ENCODE measurements at regions not wholly inside any gene's neighbourhood (a gene's known extent, or its start where the extent isn't known, plus 50 kb on each side); places are given as distances from the start of the nearest gene placed in this dataset.

DNA sequence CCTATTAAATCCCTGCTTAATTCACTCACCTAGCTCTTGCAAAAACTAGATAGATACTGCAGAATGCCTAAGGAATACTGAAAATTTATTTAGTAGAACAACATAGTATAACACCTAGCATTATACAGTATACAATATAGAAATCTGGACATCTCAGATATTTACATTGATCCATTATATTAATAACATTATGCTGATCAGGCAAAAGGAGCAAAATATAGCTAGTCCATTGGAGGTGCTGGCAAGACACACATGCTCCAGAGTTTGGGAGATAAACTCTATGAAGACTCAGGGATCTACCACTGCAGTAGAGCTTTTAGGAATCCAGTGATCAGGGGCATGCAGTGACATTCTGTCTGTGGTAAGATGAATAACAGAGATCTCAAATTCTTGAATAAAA is 357.6 kb downstream of the TBC1D4 start:
- no peak for DNase-seq

GRCh38 chr13:75123428-75123827 is 358.5 kb downstream of the TBC1D4 start:
- DNase-seq = no peak

- DNase-seq = no peak
Observed at GRCh38 chr13:75120085-75120484, 361.9 kb downstream of the TBC1D4 start.

DNA sequence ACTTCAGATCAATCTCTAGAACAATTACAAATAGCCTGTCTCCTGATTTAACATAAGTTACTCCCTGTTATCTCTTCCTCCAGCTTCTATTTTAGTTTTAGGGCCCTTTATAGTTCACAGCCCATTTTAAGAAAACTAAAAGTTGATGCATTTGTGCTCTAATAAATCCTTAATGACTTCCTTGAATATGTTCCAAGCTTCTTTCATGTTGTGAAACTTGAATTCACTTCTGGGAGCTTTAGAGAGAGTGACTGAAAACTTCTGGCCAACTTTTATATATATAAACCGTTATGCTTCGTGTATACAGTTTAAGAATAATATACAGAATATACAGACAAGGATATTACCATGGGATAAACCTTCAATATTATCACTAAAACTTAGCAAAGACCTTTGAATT is 366.8 kb downstream of the TBC1D4 start:
- DNase-seq = no peak

DNA sequence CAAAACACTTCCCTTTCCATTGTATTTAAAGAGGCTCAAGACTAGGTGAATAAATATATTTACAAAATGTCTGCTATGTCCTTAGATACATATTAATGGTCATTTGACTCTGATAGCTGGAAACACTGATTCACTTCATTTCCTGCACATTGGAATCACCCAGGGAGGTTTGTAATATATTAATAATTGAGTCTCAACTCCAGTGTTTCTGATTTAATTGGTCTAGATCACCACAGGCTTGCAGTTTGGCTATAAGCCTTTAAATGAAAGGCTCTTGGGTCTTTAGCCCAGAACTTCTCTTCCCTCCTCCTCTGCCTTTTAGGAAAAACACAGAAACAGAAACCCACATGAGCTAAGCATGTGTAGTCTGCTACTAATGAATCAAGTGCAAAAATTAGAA is 378.0 kb downstream of the TBC1D4 start:
- no peak for DNase-seq

- no peak for DNase-seq
Observed at GRCh38 chr13:75102001-75102716, 379.8 kb downstream of the TBC1D4 start.

DNA sequence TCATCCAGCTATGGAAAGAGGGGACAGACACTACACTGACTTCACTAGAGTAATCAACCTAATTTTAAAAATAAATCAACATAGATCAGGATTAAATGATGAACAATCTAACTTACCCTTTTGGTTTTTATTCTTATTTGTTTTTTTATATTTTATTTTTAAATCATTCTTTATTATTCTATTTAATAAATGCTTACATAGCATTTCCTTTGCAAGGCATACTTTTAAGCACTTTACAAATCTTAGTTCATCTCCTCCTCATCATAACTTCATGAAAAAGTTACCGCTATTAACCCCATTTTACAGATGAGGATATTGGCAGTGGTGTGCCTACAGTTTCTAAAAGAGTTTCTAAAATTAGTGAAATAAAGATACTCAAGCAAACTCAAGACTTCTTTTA is 380.6 kb downstream of the TBC1D4 start:
- DNase-seq = no peak

- no peak for DNase-seq
Observed at GRCh38 chr13:75092143-75092542, 389.8 kb downstream of the TBC1D4 start.

DNA sequence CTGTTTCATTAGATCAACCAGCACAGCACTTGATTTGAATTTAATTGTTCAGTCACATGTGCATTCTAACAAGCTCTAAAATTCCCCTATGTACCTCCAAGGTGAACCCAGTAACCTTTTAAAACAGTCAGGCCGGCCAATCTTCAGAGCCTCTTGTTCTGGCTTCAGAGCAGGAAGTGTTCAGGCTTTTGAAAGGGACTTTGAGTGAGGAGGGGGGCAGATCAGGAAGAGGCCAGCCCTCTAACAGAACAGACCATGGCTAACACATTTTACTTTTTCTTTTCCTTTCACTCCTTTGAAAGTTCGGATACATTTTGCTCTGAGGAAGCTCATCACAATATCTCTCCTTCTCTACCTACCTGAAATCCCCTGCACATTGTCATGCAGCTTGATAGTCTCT is 390.3 kb downstream of the TBC1D4 start:
- no peak for DNase-seq

DNA sequence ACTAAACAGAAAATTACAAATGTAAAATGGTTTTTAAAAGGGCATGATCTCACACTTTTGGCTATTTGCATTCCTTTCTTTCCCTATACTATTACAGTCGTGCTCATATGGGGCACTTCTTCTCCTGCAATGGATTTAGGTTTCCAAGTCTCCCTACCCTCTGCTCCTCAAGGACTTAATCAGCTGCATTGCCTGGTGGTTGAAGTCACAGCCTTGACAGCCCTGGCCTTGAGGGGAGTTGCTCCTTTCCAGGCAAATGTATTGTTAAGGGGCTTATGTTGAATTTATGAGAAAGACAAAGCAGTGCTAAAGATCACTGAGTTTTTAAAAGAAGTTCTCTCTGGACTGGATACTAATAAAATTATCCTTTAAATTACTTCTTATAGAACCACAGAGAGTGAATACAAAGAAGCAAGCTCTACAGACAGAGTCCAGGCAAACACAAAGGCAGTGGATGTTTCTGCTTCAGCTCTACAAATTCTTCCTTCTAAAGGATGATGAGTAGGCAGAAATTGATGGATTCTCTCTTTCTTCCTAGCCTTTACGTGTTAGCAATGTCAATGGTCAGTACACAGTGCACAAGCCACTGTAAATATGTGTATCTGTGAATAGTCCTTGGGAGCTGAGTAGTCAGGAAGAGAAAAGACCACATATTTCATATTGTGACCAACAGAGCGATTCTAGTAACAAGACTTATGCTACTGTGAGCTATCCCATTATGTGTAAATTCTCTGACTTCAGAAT is 390.9 kb downstream of the TBC1D4 start:
- DNase-seq = no peak

DNA sequence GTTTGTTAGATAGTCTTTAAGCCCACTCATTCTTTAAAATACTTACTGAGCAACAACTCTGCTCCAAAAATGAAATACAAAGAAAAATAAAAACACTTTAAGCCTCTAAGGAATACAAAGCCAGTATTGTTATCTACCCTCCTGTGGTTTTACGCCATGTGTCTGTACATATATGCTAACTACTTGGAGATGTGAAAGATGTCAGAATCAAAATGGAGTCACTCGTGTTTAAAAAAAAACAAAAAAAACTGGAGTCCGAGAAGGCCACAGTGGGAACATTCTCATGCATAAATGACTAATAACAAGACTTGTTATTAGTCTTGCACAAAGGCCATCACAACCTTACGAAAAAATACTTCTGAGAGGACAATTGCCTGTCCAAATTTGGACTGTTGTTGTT is 393.1 kb downstream of the TBC1D4 start:
- no peak for DNase-seq

DNA sequence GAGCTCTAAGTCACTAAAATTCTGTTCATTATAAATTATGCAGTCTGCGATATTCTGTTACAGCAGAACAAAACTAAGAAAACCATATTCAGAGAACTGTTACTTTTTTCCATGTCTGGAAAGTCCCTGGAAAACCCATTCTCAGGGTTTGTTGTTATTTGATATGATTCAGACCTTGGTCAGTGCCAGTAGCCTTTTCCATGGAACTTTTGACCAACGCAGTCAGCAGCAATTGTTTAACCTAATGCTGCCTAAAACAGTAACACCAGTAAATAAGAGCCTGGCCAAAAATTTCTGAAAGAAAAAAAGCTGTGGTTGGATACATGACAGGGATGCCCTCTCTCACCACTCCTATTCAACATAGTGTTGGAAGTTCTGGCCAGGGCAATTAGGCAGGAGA is 402.7 kb downstream of the TBC1D4 start:
- no peak for DNase-seq

DNA sequence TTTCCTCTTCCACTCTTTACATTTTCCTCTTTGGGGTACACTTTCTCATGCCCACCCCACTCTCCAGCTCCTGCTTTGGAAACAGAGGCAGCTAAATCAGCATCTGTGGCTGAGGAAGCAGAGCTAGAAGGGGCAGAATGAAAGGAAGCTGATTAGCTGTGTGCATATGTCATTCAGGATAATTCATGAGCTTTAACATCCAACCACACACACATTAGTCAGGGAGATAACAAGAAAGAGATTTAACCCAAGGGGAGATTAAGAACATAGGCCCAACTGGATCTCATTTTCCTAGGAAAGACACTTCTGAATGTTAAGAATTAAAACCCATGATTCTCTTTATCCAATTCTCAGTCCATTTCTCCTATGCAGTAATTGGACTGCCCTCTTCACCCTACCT is 405.5 kb downstream of the TBC1D4 start:
- no peak for DNase-seq

- DNase-seq = no peak
Observed at GRCh38 chr13:75073786-75074185, 408.2 kb downstream of the TBC1D4 start.

DNA sequence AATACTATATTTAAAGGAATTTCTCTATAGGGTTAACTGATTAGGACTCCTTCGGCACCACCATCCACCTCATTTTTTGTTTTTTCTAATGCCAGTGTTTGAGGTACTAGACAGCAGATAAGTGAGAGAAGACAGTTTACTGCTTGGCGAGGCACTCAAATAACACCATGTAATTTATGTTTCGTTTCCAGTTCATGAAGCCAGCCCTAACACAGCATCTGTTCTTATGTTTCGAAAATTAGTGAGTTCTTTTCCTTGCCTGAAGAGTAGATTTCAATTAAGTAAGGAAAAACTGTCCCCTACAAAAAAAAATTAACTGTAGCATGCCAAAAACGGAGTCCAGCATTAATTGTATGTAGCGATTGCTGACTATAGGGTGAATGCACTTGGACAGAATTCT is 409.1 kb downstream of the TBC1D4 start:
- DNase-seq = no peak

DNA sequence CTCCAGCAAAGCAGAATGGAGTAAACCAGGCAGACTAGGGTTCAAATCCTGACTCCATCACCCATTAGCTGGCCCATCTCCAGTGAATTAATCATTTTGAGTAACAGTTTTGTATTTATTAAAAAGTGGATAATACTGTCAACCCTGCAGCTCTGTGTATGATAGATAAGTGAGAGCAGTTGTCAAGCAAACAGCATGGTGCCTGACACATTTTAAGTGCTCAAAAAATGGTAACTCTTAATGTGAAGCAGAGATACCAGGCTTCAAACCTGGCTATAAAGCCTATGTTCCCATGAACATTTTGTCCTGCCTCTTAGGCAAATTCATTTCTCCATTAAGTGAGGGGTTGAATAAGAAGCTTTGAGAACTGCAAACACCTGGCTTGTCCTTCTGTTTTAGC is 409.6 kb downstream of the TBC1D4 start:
- no peak for DNase-seq

DNA sequence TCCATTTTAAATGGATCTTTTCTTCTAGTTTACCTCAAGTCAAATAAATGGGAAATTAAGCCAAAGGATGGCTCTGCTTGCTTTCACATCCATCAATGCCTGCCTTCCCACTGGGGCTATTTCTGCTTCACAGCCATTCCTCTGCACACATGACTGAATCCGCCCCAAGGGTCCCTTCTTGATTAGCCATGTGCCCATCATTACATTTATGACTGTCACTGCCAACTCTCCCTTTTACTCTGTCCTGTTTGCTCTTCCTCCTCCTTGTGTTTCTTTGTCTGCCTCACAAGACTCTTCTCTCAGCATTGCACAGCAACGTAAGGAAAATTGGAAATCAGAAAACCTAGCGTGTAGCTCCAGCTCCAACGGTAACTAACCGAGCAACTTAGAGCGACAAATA is 410.2 kb downstream of the TBC1D4 start:
- no peak for DNase-seq

DNA sequence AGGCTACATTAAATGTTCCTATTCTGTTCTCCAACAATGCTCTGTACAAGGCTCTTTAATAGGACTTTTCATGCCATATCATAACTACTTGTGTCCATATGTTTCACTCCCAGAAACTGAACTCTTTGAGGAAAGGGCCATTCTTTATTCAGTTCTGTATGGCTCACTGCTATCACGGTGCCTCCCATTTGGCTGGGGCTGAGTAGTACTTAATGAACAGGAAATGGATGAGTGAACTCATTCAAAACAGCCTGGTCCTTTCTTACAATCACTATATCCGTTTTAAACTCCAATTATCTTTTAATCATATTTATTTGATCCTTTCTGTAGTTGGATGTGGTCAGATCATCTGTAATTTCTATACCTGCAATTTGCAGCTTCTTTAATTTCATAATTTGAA is 410.6 kb downstream of the TBC1D4 start:
- DNase-seq = no peak

- DNase-seq = no peak
Observed at GRCh38 chr13:75061909-75062308, 420.1 kb downstream of the TBC1D4 start.

DNA sequence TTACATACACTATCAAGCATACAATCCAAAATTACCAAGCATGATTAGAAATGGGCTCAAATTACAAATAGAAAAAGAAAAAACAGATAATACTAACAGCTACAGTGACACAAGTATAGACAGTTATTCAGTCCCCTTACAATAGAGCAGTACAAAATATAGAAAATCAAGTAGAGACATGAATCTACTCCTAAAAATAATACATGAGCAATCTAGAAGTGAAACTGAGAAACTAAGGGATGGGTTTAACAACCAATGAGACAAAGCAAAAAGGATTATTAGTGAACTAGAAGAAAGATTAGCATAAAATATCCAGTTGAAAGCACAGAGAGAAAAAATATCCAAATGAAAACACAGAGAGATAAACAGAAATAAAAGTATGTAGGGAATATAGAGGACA is 426.7 kb downstream of the TBC1D4 start:
- no peak for DNase-seq

DNA sequence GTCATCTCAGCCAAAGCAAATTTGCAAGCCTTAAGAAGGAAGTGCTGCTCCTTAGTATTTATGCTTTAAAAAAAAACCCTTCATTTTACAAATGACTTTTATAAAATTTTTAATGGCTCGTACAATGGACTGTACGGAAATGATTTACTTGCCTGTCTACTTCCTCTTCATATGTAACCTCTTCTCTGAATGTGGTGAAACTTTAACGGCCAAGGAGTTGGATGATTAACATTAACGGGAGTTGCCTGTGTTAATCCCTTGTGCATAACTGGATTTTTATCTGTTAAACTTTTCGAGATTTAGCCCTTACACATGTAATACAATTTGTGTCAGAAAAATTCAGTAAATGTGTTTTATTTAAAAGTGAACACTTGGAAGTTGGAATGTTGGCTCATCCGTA is 429.4 kb downstream of the TBC1D4 start:
- DNase-seq = no peak

DNA sequence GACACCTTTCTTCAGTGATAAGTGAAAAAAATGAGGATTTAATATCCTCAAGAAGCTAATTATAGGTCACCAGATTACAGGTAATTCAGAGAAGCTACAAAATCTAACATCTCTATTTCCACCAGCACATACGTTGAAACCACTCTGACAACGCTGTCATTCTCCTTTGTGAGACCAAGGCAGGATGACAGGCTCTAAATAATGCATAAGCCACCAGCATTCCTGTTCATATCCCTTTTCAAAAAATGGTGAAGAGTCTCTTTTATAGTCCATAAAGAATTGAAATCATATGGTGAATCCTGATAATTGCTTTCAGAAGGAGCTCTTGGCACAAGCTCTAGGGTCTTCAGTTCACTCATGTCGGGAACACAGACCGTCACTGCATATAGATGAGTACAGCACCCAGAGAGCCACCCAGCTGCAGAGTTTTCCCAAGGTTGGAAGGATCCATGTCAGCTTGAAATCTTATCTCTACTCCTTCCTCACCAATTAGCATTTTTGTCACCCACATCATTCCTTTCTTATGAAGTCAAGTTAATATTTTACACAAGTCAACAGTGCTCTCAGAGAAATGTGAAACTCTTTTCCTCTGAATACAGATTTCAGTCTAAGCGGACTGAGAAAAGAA is 431.4 kb downstream of the TBC1D4 start:
- DNase-seq = no peak

- DNase-seq = no peak
Observed at GRCh38 chr13:75049735-75050335, 432.1 kb downstream of the TBC1D4 start.

GRCh38 chr13:75042807-75043206 is 439.2 kb downstream of the TBC1D4 start:
- DNase-seq = no peak

Measured in stimulated activated CD4-positive, alpha-beta T cell treated with anti-CD3 and anti-CD28 coated beads, Interleukin-1b, Interleukin-23, amount 100 ng/mL, for 48 hours (primary cell).